Transverse colon (tissue), 4 donors: ENCODE measurements at regions not wholly inside any gene's neighbourhood (a gene's known extent, or its start where the extent isn't known, plus 50 kb on each side); places are given as distances from the start of the nearest gene placed in this dataset.

Experiments used
- CTCF ChIP-seq, 5 experiments: fragments of 200-600 bp in 3 of 5; fragments of 450-650 bp in 2 of 5; sonication (generic) in 3 of 5; IDR thresholded peaks; 1 replicate in 2 of 5; 2 replicates in 3 of 5; pipeline ENCODE4 v1.5.1; 2016 to 2017; ENCODE audit warnings: antibody characterized with exemption in 5 of 5, inconsistent platforms in 3 of 5, mild to moderate bottlenecking in 2 of 5, moderate library complexity in 1 of 5
- POLR2AphosphoS5 ChIP-seq, 3 donors: sonication (generic); formaldehyde crosslinking; IDR thresholded peaks; one replicate each; pipeline ENCODE4 v1.6.1; 2016; ENCODE audit warnings: antibody characterized with exemption in 3 of 3

- TF ChIP-seq CTCF (IDR thresholded peaks at IDR 0.05) (no peak), POLR2AphosphoS5 (IDR thresholded peaks at IDR 0.05) (no peak)
Measured at GRCh38 chr18:2100694-2101213, 470.6 kb downstream of the METTL4 start.
